ENCODE measurements at regions not wholly inside any gene's neighbourhood (a gene's known extent, or its start where the extent isn't known, plus 50 kb on each side); places are given as distances from the start of the nearest gene placed in this dataset.

DNA sequence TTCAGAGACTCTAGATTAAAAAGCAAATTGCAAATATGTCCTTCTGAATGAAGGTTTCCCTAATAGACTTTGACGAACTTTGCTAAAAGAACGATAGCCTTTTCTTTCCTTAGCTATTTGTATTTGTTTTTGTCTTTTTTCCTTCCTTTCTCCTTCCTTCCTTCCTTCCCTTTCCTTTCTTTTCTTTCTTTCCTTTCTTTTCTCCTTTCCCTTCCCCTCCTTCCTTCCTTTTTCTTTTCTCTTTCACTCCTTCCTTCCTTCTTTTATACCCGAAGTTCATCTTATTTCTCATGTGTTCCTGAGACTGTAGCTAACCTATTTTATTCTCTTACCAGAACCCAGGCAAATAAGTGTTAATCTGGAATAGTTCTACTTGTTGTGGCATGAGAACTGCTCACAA lies 381.2 kb upstream of the RUNX1 start:
- H3K27me3 ChIP-seq: no peaks in the 10 kb centered on the region
- no peak for TF ChIP-seq POLR2A (IDR thresholded peaks at IDR 0.05)
- TF ChIP-seq, protein P1, sequence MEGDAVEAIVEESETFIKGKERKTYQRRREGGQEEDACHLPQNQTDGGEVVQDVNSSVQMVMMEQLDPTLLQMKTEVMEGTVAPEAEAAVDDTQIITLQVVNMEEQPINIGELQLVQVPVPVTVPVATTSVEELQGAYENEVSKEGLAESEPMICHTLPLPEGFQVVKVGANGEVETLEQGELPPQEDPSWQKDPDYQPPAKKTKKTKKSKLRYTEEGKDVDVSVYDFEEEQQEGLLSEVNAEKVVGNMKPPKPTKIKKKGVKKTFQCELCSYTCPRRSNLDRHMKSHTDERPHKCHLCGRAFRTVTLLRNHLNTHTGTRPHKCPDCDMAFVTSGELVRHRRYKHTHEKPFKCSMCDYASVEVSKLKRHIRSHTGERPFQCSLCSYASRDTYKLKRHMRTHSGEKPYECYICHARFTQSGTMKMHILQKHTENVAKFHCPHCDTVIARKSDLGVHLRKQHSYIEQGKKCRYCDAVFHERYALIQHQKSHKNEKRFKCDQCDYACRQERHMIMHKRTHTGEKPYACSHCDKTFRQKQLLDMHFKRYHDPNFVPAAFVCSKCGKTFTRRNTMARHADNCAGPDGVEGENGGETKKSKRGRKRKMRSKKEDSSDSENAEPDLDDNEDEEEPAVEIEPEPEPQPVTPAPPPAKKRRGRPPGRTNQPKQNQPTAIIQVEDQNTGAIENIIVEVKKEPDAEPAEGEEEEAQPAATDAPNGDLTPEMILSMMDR (IDR thresholded peaks at IDR 0.05): no peak
- H3K4me3 ChIP-seq (replicated peaks in 1 of 3): no peak overlapping the region
- intact Hi-C loops (cut with DNase I): no loop called here
- no peak for DNase-seq
- no peaks in the 10 kb centered on the region for H3K4me1 ChIP-seq
- WGBS, 2 donors: 90 to 94% methylated on average over 3 of the region's 3 CpGs
- no peaks in the 10 kb centered on the region for H3K36me3 ChIP-seq
- H3K27ac ChIP-seq: no peak overlapping the region
- no peaks in the 10 kb centered on the region for H3K9me3 ChIP-seq

DNA sequence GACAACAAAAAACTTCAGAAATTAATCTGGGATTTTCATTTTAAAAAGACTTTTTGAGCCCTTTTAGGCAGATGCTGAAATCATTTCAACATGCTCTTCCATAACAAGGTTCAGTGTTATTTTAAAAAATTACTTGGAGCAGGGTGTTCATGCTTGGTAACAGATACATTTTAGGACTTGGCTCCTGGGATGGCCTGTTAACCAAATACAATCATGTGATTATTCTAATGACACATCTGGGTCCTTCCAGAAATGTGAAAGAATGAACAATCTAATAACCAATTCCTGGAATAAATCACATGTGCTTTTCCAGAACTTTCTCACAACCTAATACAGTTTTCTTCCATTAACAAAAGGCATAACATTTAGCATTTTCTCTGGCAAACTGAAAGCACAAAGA lies 379.8 kb upstream of the RUNX1 start:
- no peak for DNase-seq
- intact Hi-C loops (cut with DNase I): no loop called here
- TF ChIP-seq, protein P1 (IDR thresholded peaks at IDR 0.05): no peak
- TF ChIP-seq POLR2A (IDR thresholded peaks at IDR 0.05): no peak
- Histone ChIP-seq H3K27me3 (no peaks in the 10 kb centered on the region), H3K4me3 (replicated peaks in 1 of 3) (no peak overlapping the region), H3K36me3 (no peaks in the 10 kb centered on the region), H3K9me3 (no peaks in the 10 kb centered on the region), H3K27ac (peak overlapping the region in 1 of 3 donors; percentile 51), H3K4me1 (no peaks in the 10 kb centered on the region)

DNA sequence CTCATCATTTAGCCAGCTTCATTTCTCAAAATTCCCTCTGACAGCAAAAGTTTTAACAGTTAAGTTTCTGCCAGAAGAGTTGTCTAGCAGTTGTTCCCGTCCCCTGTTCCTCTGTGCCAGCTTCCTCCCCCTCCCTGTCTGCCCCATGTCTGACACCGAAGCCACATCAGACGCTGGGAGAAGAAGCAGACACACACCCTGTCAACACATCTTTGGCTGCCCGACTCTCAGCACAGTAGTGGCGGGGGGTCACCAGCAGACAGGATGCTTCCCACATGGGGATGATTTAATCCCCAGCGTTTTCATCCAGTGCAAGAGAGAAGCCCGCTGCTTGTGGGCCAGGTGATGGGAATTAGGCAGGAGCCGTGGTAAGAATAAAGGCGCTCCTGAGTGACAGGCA lies 379.4 kb upstream of the RUNX1 start:
- H3K27me3 ChIP-seq: no peaks in the 10 kb centered on the region
- WGBS, 2 donors: 29 to 36% methylated on average over 9 of the region's 9 CpGs
- no peak overlapping the region for H3K4me3 ChIP-seq (replicated peaks in 1 of 3)
- no peaks in the 10 kb centered on the region for H3K9me3 ChIP-seq
- DNase-seq: no peak
- TF ChIP-seq, protein P1 (IDR thresholded peaks at IDR 0.05): no peak
- intact Hi-C loops (cut with DNase I): no loop called here
- H3K4me1 ChIP-seq: no peaks in the 10 kb centered on the region
- peak overlapping the region in 2 of 3 donors; percentile 40 to 51 for H3K27ac ChIP-seq
- H3K36me3 ChIP-seq: no peaks in the 10 kb centered on the region

DNA sequence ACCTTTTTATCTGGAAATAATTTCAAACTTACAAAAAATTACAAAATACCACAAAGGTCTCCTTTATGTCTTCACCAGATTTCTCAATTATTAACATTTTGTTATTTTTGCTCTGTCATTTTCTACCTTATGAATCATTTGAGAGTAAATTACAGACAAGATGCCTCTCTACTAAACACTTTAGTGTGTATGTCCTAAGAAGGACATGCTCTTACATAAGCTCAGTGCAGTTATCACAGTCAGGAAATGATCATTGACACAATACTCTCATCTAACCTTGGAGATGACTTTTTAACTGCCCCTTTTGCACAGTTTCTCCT lies 378.9 kb upstream of the RUNX1 start:
- no peaks in the 10 kb centered on the region for H3K36me3 ChIP-seq
- H3K4me1 ChIP-seq: no peaks in the 10 kb centered on the region
- H3K27me3 ChIP-seq: no peaks in the 10 kb centered on the region
- TF ChIP-seq, protein P1 (IDR thresholded peaks at IDR 0.05): no peak
- no peak for TF ChIP-seq POLR2A (IDR thresholded peaks at IDR 0.05)
- H3K27ac ChIP-seq: peak overlapping the region in 2 of 3 donors; percentile 40 to 51
- no peak for DNase-seq
- no peak overlapping the region for H3K4me3 ChIP-seq (replicated peaks in 1 of 3)
- intact Hi-C loops (cut with DNase I): no loop called here
- no peaks in the 10 kb centered on the region for H3K9me3 ChIP-seq

DNA sequence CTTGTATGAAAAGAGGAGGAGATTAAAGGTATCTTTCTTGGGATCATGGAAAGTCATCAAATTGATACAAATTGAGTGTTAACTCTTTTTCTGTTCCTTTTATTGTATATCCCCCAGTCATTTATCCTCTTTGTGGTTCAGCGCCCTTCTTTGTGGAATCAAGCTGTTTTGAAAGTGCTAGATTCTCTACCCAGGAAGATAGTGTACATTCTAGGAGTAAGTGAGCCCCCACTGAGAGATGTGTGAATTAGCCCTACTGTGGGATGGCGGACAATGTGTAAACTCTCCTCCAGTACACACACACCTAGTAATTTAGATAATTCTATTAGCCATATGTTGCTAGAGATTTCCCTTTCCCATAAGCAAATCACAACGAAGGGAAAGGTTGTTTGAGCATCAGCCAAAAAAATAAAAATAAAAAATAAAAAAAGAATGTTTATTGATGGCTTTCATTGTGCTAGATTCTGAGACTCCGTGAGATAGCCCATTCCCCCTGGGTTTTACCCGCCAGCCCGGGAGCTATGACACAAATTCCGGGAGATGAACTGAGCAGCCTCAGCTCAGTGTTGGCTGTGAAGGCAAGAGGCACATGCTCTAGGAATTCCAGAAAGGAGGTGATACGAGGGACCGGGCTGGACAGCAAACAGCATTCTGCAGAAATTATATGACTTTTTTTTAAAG lies 378.4 kb upstream of the RUNX1 start:
- no peak for DNase-seq

More for the DNA sequence above, 378.4 kb upstream of the RUNX1 start:
- Histone ChIP-seq H3K4me3 (replicated peaks in 1 of 3) (no peak overlapping the region), H3K27me3 (no peaks in the 10 kb centered on the region), H3K9me3 (no peaks in the 10 kb centered on the region), H3K36me3 (no peaks in the 10 kb centered on the region), H3K27ac (no peak overlapping the region), H3K4me1 (no peaks in the 10 kb centered on the region)
- TF ChIP-seq, protein P1 (IDR thresholded peaks at IDR 0.05): no peak
- WGBS, 2 donors: 65% methylated on average over 9 of the region's 9 CpGs
- intact Hi-C loops (cut with DNase I): no loop called here

Data from thyroid gland (tissue), 4 donors.